Mammary epithelial cell (primary cell): ENCODE measurements at regions not wholly inside any gene's neighbourhood (a gene's known extent, or its start where the extent isn't known, plus 50 kb on each side); places are given as distances from the start of the nearest gene placed in this dataset.

Experiments
- CTCF ChIP-seq, 2 donors: IDR thresholded peaks in 1 of 2; conservative IDR thresholded peaks in 1 of 2; 2 replicates each; pipeline ENCODE4 v1.5.1; 2011 to 2012; ENCODE audit warnings: inconsistent platforms in 2 of 2, low read length in 2 of 2, mild to moderate bottlenecking in 2 of 2, control low read depth in 1 of 2, low read depth in 1 of 2; ENCODE audit not compliant: insufficient read depth in 1 of 2; ENCODE audit errors: extremely low read depth in 1 of 2
- EZH2 ChIP-seq: IDR thresholded peaks from 2 replicates; pipeline ENCODE4 v1.6.1; 2012; ENCODE audit warnings: low read length, inconsistent platforms, borderline replicate concordance

DNA sequence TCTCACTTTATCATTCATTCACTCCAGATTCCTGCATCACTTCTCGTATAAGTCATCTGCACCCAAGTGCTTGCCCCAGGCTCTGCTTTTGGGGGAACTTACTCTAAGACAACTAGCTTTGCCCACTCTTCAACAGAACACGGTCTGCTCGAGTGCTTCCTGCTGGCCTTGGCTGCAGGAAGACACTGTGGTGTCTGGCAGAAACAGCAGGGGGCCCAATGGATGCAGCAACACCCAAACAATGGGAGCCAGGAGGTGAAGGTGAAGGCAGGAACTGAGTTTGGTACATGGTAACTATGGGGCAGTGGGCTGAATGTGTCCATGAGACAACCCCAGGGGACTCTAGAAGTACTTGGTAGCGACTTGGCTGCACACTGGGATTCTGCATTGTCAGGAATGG lies 344.0 kb downstream of the REEP3 start:
- TF ChIP-seq CTCF (conservative IDR thresholded peaks at IDR 0.05 in 1 of 2, IDR thresholded peaks at IDR 0.05 in 1 of 2; ENCODE audit: extremely low read depth in 1 of 2, insufficient read depth in 1 of 2, low read depth in 1 of 2, low read length in 2 of 2) (no peak), EZH2 (no peak)
